ENCODE measurements at regions not wholly inside any gene's neighbourhood (a gene's known extent, or its start where the extent isn't known, plus 50 kb on each side); places are given as distances from the start of the nearest gene placed in this dataset.
"Not testable (repeated sequence)": the region's sequence is repeated elsewhere in the genome, so short reads cannot be mapped to it uniquely, and the experiment has no call there.

- peak; percentile 51 for DNase-seq
Measured at GRCh38 chr6:139965393-139965792, 590.9 kb upstream of the CITED2 start.

GRCh38 chr6:139964737-139965136 lies 590.3 kb upstream of the CITED2 start:
- no peak for DNase-seq

- DNase-seq: no peak
Measured at GRCh38 chr6:139962654-139963347, 588.4 kb upstream of the CITED2 start.

GRCh38 chr6:139961190-139961589 lies 586.7 kb upstream of the CITED2 start:
- no peak for DNase-seq

GRCh38 chr6:139960671-139961070 lies 586.2 kb upstream of the CITED2 start:
- no peak for DNase-seq

GRCh38 chr6:139955366-139956155 lies 581.1 kb upstream of the CITED2 start:
- no peak for DNase-seq

GRCh38 chr6:139954463-139955071 lies 580.1 kb upstream of the CITED2 start:
- no peak for DNase-seq

GRCh38 chr6:139953780-139954179 lies 579.3 kb upstream of the CITED2 start:
- DNase-seq: not testable (repeated sequence)

GRCh38 chr6:139951172-139951571 lies 576.7 kb upstream of the CITED2 start:
- DNase-seq: no peak

GRCh38 chr6:139944976-139945375 lies 570.5 kb upstream of the CITED2 start:
- no peak for DNase-seq

- DNase-seq: no peak
Measured at GRCh38 chr6:139944131-139944530, 569.7 kb upstream of the CITED2 start.

- peak; percentile 99 for DNase-seq
Measured at GRCh38 chr6:139943391-139943790, 568.9 kb upstream of the CITED2 start.

- no peak for DNase-seq
Measured at GRCh38 chr6:139942331-139942730, 567.9 kb upstream of the CITED2 start.

- no peak for DNase-seq
Measured at GRCh38 chr6:139941826-139942225, 567.4 kb upstream of the CITED2 start.

GRCh38 chr6:139940741-139941729 lies 566.6 kb upstream of the CITED2 start:
- no peak for DNase-seq

GRCh38 chr6:139939189-139939979 lies 564.9 kb upstream of the CITED2 start:
- DNase-seq: no peak

- DNase-seq: peak; percentile 33
Measured at GRCh38 chr6:139932671-139933070, 558.2 kb upstream of the CITED2 start.

- no peak for DNase-seq
Measured at GRCh38 chr6:139931747-139932146, 557.3 kb upstream of the CITED2 start.

- DNase-seq: no peak
Measured at GRCh38 chr6:139927742-139928305, 553.4 kb upstream of the CITED2 start.

- DNase-seq: peak; percentile 93
Measured at GRCh38 chr6:139927236-139927635, 552.8 kb upstream of the CITED2 start.

GRCh38 chr6:139926711-139927110 lies 552.3 kb upstream of the CITED2 start:
- peak; percentile 58 for DNase-seq

All from fibroblast of skin of right biceps (primary cell).